CD14-positive monocyte (primary cell): ENCODE measurements at regions not wholly inside any gene's neighbourhood (a gene's known extent, or its start where the extent isn't known, plus 50 kb on each side); places are given as distances from the start of the nearest gene placed in this dataset.
A peak's percentile ranks its signal among the peaks of the same experiment; 100 is the strongest.

Experiments
- DNase-seq, 3 donors: peaks; one replicate each; pipeline ENCODE4 v3.0.0-alpha.2; 2011 to 2022
- H2AFZ ChIP-seq: 2 replicates; pipeline ENCODE4 v1.6.0; 2012; ENCODE audit warnings: mild to moderate bottlenecking, low read depth, low read length, inconsistent platforms; ENCODE audit not compliant: insufficient read depth, poor library complexity, severe bottlenecking
- H3K27ac ChIP-seq, 2 donors: 1 replicate in 1 of 2; 2 replicates in 1 of 2; pipeline ENCODE4 v1.5.1; 2012 to 2013; ENCODE audit warnings: low read length in 2 of 2, control low read depth in 1 of 2, inconsistent platforms in 1 of 2, low read depth in 1 of 2, mild to moderate bottlenecking in 1 of 2
- H3K27me3 ChIP-seq, 2 donors: one replicate each; pipeline versions ENCODE4 v1.6.0 to v1.6.1; 2011 to 2013; ENCODE audit warnings: low read length in 2 of 2; ENCODE audit not compliant: control insufficient read depth in 2 of 2, insufficient read depth in 2 of 2
- H3K36me3 ChIP-seq, 2 donors: replicated peaks in 1 of 2; 1 replicate in 1 of 2; 2 replicates in 1 of 2; pipeline versions ENCODE4 v1.5.1 to v1.6.1; 2012 to 2013; ENCODE audit warnings: low read length in 2 of 2, control low read depth in 1 of 2, inconsistent platforms in 1 of 2, mild to moderate bottlenecking in 1 of 2; ENCODE audit not compliant: insufficient read depth in 2 of 2, control insufficient read depth in 1 of 2
- H3K4me1 ChIP-seq, 2 donors: 1 replicate in 1 of 2; 2 replicates in 1 of 2; pipeline versions ENCODE4 v1.5.1 to v1.6.1; 2012 to 2013; ENCODE audit warnings: low read length in 2 of 2, control low read depth in 1 of 2, inconsistent platforms in 1 of 2, mild to moderate bottlenecking in 1 of 2, moderate library complexity in 1 of 2; ENCODE audit not compliant: insufficient read depth in 2 of 2, control insufficient read depth in 1 of 2
- H3K4me2 ChIP-seq: replicated peaks from 2 replicates; pipeline ENCODE3; 2012; ENCODE audit warnings: low read length, moderate library complexity, mild to moderate bottlenecking; ENCODE audit not compliant: poor library complexity, severe bottlenecking; ENCODE audit errors: extremely low read depth
- H3K4me3 ChIP-seq, 3 experiments: fragments of 200-600 bp in 1 of 3; sonication (generic) in 1 of 3; replicated peaks in 1 of 3; 1 replicate in 2 of 3; 2 replicates in 1 of 3; pipeline ENCODE4 v1.5.1; 2011 to 2013; ENCODE audit warnings: low read length in 3 of 3, mild to moderate bottlenecking in 3 of 3, control low read depth in 2 of 3, low read depth in 2 of 3, inconsistent platforms in 1 of 3, moderate library complexity in 1 of 3
- H3K79me2 ChIP-seq: 2 replicates; pipeline ENCODE4 v1.6.0; 2012; ENCODE audit warnings: mild to moderate bottlenecking, control low read depth, inconsistent platforms, low read length, moderate library complexity; ENCODE audit not compliant: insufficient read depth
- H3K9ac ChIP-seq: 2 replicates; pipeline ENCODE4 v1.6.0; 2017; ENCODE audit warnings: low read length, mild to moderate bottlenecking; ENCODE audit not compliant: insufficient read depth, poor library complexity, severe bottlenecking
- H3K9me3 ChIP-seq, 2 donors: replicated peaks in 1 of 2; 1 replicate in 1 of 2; 2 replicates in 1 of 2; pipeline versions ENCODE4 v1.5.1 to v1.6.1; 2012 to 2013; ENCODE audit warnings: low read length in 2 of 2, control low read depth in 1 of 2; ENCODE audit not compliant: control insufficient read depth in 1 of 2, insufficient read depth in 1 of 2
- H4K20me1 ChIP-seq: 2 replicates; pipeline ENCODE4 v1.6.0; 2012; ENCODE audit warnings: mild to moderate bottlenecking, low read length, control low read depth, moderate library complexity; ENCODE audit not compliant: insufficient read depth
- H3K27ac Mint-ChIP-seq, 7 donors: one replicate each; pipeline ENCODE4 v1.8.0; 2020; ENCODE audit warnings: mild to moderate bottlenecking in 7 of 7, mixed read lengths in 7 of 7, moderate library complexity in 6 of 7, inconsistent platforms in 2 of 7
- H3K27me3 Mint-ChIP-seq, 3 donors: one replicate each; pipeline ENCODE4 v1.8.0; 2021 to 2022; ENCODE audit warnings: low read depth in 3 of 3, mild to moderate bottlenecking in 3 of 3, mixed read lengths in 3 of 3, moderate library complexity in 3 of 3, inconsistent platforms in 1 of 3
- H3K36me3 Mint-ChIP-seq, 2 donors: one replicate each; pipeline ENCODE4 v1.8.0; 2020; ENCODE audit warnings: mixed read lengths in 2 of 2, inconsistent platforms in 1 of 2, mild to moderate bottlenecking in 1 of 2
- H3K4me1 Mint-ChIP-seq: one replicate; pipeline ENCODE4 v1.8.0; 2020; ENCODE audit warnings: mild to moderate bottlenecking, mixed read lengths
- H3K4me3 Mint-ChIP-seq, 2 donors: one replicate each; pipeline ENCODE4 v1.8.0; 2020; ENCODE audit warnings: mild to moderate bottlenecking in 2 of 2, mixed read lengths in 2 of 2, moderate library complexity in 1 of 2
- H3K9me3 Mint-ChIP-seq, 7 donors: one replicate each; pipeline ENCODE4 v1.8.0; 2020 to 2022; ENCODE audit warnings: mixed read lengths in 7 of 7, mild to moderate bottlenecking in 6 of 7, moderate library complexity in 6 of 7, inconsistent platforms in 2 of 7
- CTCF ChIP-seq: fragments of 200-600 bp; IDR thresholded peaks from one replicate; pipeline ENCODE4 v1.8.0; 2022; ENCODE audit warnings: antibody characterized with exemption, mild to moderate bottlenecking
- WGBS: methylation state at CpG from one replicate; pipeline ENCODE4 v1.1.5; 2013; ENCODE audit warnings: missing lambda C conversion rate; ENCODE audit not compliant: insufficient coverage; 5-methylcytosine and 5-hydroxymethylcytosine counted together
- intact Hi-C, 2 donors: fragments of 100-400 bp; cut with micrococcal nuclease; formaldehyde crosslinking; loops; one replicate each; pipeline versions ENCODE4 v1.15.0 to v1.15.1; 2023

GRCh38 chr3:117427081-117427480 is 717.5 kb downstream of the TUSC7 start:
- Histone ChIP-seq H3K4me2 (no peak overlapping the region), H3K4me3 (no peak overlapping the region), H3K27me3 (no peaks in the 10 kb centered on the region), H2AFZ (peak overlapping the region; percentile 26), H3K4me1 (peaks cover 12 to 17% of the 10 kb centered on the region in 2 donors), H3K27ac (peak overlapping the region in 1 of 2 donors; percentile 73), H3K9me3 (no peaks in the 10 kb centered on the region), H3K79me2 (no peaks in the 10 kb centered on the region), H3K9ac (no peak overlapping the region), H4K20me1 (no peaks in the 10 kb centered on the region), H3K36me3 (no peaks in the 10 kb centered on the region)
- Mint-ChIP-seq H3K4me3 (no peak overlapping the region), H3K36me3 (no peaks in the 10 kb centered on the region), H3K27ac (peak overlapping the region in 5 of 7 donors; percentile 4 to 92 (median 61)), H3K27me3 (no peaks in the 10 kb centered on the region), H3K4me1 (peaks cover 22% of the 10 kb centered on the region), H3K9me3 (peaks cover 0 to 5% (median 2%) of the 10 kb centered on the region in 7 donors)
- WGBS, result no CpG with 5 or more reads among the region's 1 CpG
- no peak for DNase-seq
- intact Hi-C loops, result no loop called here
- no peak for TF ChIP-seq CTCF

- Mint-ChIP-seq H3K4me1 (peaks cover 5% of the 10 kb centered on the region), H3K4me3 (no peak overlapping the region), H3K27me3 (no peaks in the 10 kb centered on the region), H3K27ac (no peak overlapping the region), H3K36me3 (no peaks in the 10 kb centered on the region), H3K9me3 (peaks cover 0 to 4% (median 0%) of the 10 kb centered on the region in 7 donors)
- H3K4me1 ChIP-seq, result peaks cover under 1 to 5% of the 10 kb centered on the region in 2 donors
- no peaks in the 10 kb centered on the region for H4K20me1 ChIP-seq
- H3K27me3 ChIP-seq, result no peaks in the 10 kb centered on the region
- no peak overlapping the region for H3K9ac ChIP-seq
- H3K36me3 ChIP-seq, result no peaks in the 10 kb centered on the region
- no peak overlapping the region for H3K4me3 ChIP-seq
- H2AFZ ChIP-seq, result no peak overlapping the region
- no CpG with 5 or more reads among the region's 1 CpG for WGBS
- DNase-seq, result no peak
- H3K27ac ChIP-seq, result no peak overlapping the region
- H3K79me2 ChIP-seq, result no peaks in the 10 kb centered on the region
- no peaks in the 10 kb centered on the region for H3K9me3 ChIP-seq
- TF ChIP-seq CTCF, result no peak
- intact Hi-C loops, result no loop called here
- H3K4me2 ChIP-seq, result no peak overlapping the region
These were observed 723.8 kb downstream of the TUSC7 start for GRCh38 chr3:117433427-117433826.
